ENCODE measurements at regions not wholly inside any gene's neighbourhood (a gene's known extent, or its start where the extent isn't known, plus 50 kb on each side); places are given as distances from the start of the nearest gene placed in this dataset.

- H4K91ac ChIP-seq (ENCODE audit: low read depth, low read length), result no peak overlapping the region
- WGBS (ENCODE audit: extremely low coverage, insufficient coverage, insufficient read length), result no CpG with 5 or more reads among the region's 4 CpGs
- H3K27ac ChIP-seq (ENCODE audit: low read depth, low read length), result no peak overlapping the region
- H2BK120ac ChIP-seq (ENCODE audit: insufficient read depth, low read length, poor library complexity), result no peak overlapping the region
- H3K79me1 ChIP-seq (ENCODE audit: low read length), result no peaks in the 10 kb centered on the region
- no peak overlapping the region for H3K14ac ChIP-seq (ENCODE audit: low read length)
- DNase-seq, result peak in 1 of 2 donors; percentile 61
- H3K4me1 ChIP-seq (ENCODE audit: control insufficient read depth in 1 of 2, insufficient read depth in 2 of 2, low read length in 2 of 2), result no peaks in the 10 kb centered on the region
- H4K8ac ChIP-seq (ENCODE audit: low read depth, low read length), result no peak overlapping the region
- no peaks in the 10 kb centered on the region for H3K36me3 ChIP-seq (ENCODE audit: control insufficient read depth in 1 of 2, insufficient read depth in 2 of 2, low read length in 2 of 2)
- H2AK5ac ChIP-seq (ENCODE audit: low read length), result no peak overlapping the region
- H2AFZ ChIP-seq (ENCODE audit: insufficient read depth, low read length, poor library complexity), result no peak overlapping the region
- H3K18ac ChIP-seq (ENCODE audit: low read length), result no peak overlapping the region
- H3K27me3 ChIP-seq (ENCODE audit: insufficient read depth, low read length), result no peaks in the 10 kb centered on the region
- H3K9me3 ChIP-seq (ENCODE audit: insufficient read depth, low read depth, low read length), result no peaks in the 10 kb centered on the region
- H2BK5ac ChIP-seq (ENCODE audit: low read depth, low read length, poor library complexity), result no peak overlapping the region
- H3K4me2 ChIP-seq (ENCODE audit: low read length), result no peak overlapping the region
- H3K79me2 ChIP-seq (ENCODE audit: control insufficient read depth, insufficient read depth, low read length, poor library complexity), result no peaks in the 10 kb centered on the region
- no peak overlapping the region for H3K9ac ChIP-seq (ENCODE audit: low read length)
- H3K23ac ChIP-seq (ENCODE audit: low read length), result no peak overlapping the region
- H2BK12ac ChIP-seq (ENCODE audit: low read length), result no peak overlapping the region
- no peak overlapping the region for H4K12ac ChIP-seq (ENCODE audit: low read depth, low read length)
- no peak overlapping the region for H3K4me3 ChIP-seq (ENCODE audit: low read depth, low read length)
- no peak overlapping the region for H3K4ac ChIP-seq (ENCODE audit: low read depth, low read length)
Observed at GRCh38 chrX:6313356-6313755, 84.7 kb upstream of the NLGN4X start.

GRCh38 chrX:6311540-6311939 lies 82.9 kb upstream of the NLGN4X start:
- no peaks in the 10 kb centered on the region for H3K79me1 ChIP-seq (ENCODE audit: low read length)
- no peak for DNase-seq
- no peak overlapping the region for H3K23ac ChIP-seq (ENCODE audit: low read length)
- no peak overlapping the region for H2AK5ac ChIP-seq (ENCODE audit: low read length)
- no peak overlapping the region for H4K91ac ChIP-seq (ENCODE audit: low read depth, low read length)
- no CpG with 5 or more reads among the region's 1 CpG for WGBS (ENCODE audit: extremely low coverage, insufficient coverage, insufficient read length)
- no peak overlapping the region for H2BK12ac ChIP-seq (ENCODE audit: low read length)
- no peak overlapping the region for H3K9ac ChIP-seq (ENCODE audit: low read length)
- no peak overlapping the region for H3K4me3 ChIP-seq (ENCODE audit: low read depth, low read length)
- H3K36me3 ChIP-seq (ENCODE audit: control insufficient read depth in 1 of 2, insufficient read depth in 2 of 2, low read length in 2 of 2), result no peaks in the 10 kb centered on the region
- no peaks in the 10 kb centered on the region for H3K9me3 ChIP-seq (ENCODE audit: insufficient read depth, low read depth, low read length)
- H3K4me1 ChIP-seq (ENCODE audit: control insufficient read depth in 1 of 2, insufficient read depth in 2 of 2, low read length in 2 of 2), result no peaks in the 10 kb centered on the region
- no peak overlapping the region for H2AFZ ChIP-seq (ENCODE audit: insufficient read depth, low read length, poor library complexity)
- no peak overlapping the region for H3K14ac ChIP-seq (ENCODE audit: low read length)
- no peak overlapping the region for H3K18ac ChIP-seq (ENCODE audit: low read length)
- H4K12ac ChIP-seq (ENCODE audit: low read depth, low read length), result no peak overlapping the region
- H3K27ac ChIP-seq (ENCODE audit: low read depth, low read length), result no peak overlapping the region
- no peaks in the 10 kb centered on the region for H3K27me3 ChIP-seq (ENCODE audit: insufficient read depth, low read length)
- H4K8ac ChIP-seq (ENCODE audit: low read depth, low read length), result no peak overlapping the region
- H2BK120ac ChIP-seq (ENCODE audit: insufficient read depth, low read length, poor library complexity), result no peak overlapping the region
- no peak overlapping the region for H3K4me2 ChIP-seq (ENCODE audit: low read length)
- no peaks in the 10 kb centered on the region for H3K79me2 ChIP-seq (ENCODE audit: control insufficient read depth, insufficient read depth, low read length, poor library complexity)
- no peak overlapping the region for H3K4ac ChIP-seq (ENCODE audit: low read depth, low read length)
- no peak overlapping the region for H2BK5ac ChIP-seq (ENCODE audit: low read depth, low read length, poor library complexity)

- Histone ChIP-seq H2AFZ (ENCODE audit: insufficient read depth, low read length, poor library complexity) (no peak overlapping the region), H3K4me1 (ENCODE audit: control insufficient read depth in 1 of 2, insufficient read depth in 2 of 2, low read length in 2 of 2) (peaks cover 0 to 2% of the 10 kb centered on the region in 2 experiments), H2AK5ac (ENCODE audit: low read length) (no peak overlapping the region), H4K8ac (ENCODE audit: low read depth, low read length) (no peak overlapping the region), H3K4ac (ENCODE audit: low read depth, low read length) (no peak overlapping the region), H3K4me3 (ENCODE audit: low read depth, low read length) (no peak overlapping the region), H4K12ac (ENCODE audit: low read depth, low read length) (no peak overlapping the region), H3K36me3 (ENCODE audit: control insufficient read depth in 1 of 2, insufficient read depth in 2 of 2, low read length in 2 of 2) (no peaks in the 10 kb centered on the region), H2BK5ac (ENCODE audit: low read depth, low read length, poor library complexity) (no peak overlapping the region), H3K27me3 (ENCODE audit: insufficient read depth, low read length) (no peaks in the 10 kb centered on the region), H3K9ac (ENCODE audit: low read length) (no peak overlapping the region), H3K18ac (ENCODE audit: low read length) (no peak overlapping the region), H4K91ac (ENCODE audit: low read depth, low read length) (no peak overlapping the region), H3K79me1 (ENCODE audit: low read length) (no peaks in the 10 kb centered on the region), H3K4me2 (ENCODE audit: low read length) (no peak overlapping the region), H3K79me2 (ENCODE audit: control insufficient read depth, insufficient read depth, low read length, poor library complexity) (no peaks in the 10 kb centered on the region), H3K14ac (ENCODE audit: low read length) (no peak overlapping the region), H3K23ac (ENCODE audit: low read length) (no peak overlapping the region), H2BK12ac (ENCODE audit: low read length) (no peak overlapping the region), H3K27ac (ENCODE audit: low read depth, low read length) (no peak overlapping the region), H2BK120ac (ENCODE audit: insufficient read depth, low read length, poor library complexity) (no peak overlapping the region), H3K9me3 (ENCODE audit: insufficient read depth, low read depth, low read length) (no peaks in the 10 kb centered on the region)
- no CpG with 5 or more reads among the region's 5 CpGs for WGBS (ENCODE audit: extremely low coverage, insufficient coverage, insufficient read length)
- no peak for DNase-seq
Observed at GRCh38 chrX:6307156-6307555, 78.5 kb upstream of the NLGN4X start.

GRCh38 chrX:6299724-6300123 lies 71.1 kb upstream of the NLGN4X start:
- DNase-seq, result no peak

More at GRCh38 chrX:6299724-6300123, 71.1 kb upstream of the NLGN4X start:
- Histone ChIP-seq H3K9me3 (ENCODE audit: insufficient read depth, low read depth, low read length) (no peaks in the 10 kb centered on the region), H3K79me1 (ENCODE audit: low read length) (peaks cover 2% of the 10 kb centered on the region), H3K4ac (ENCODE audit: low read depth, low read length) (no peak overlapping the region), H3K36me3 (ENCODE audit: control insufficient read depth in 1 of 2, insufficient read depth in 2 of 2, low read length in 2 of 2) (no peaks in the 10 kb centered on the region), H3K18ac (ENCODE audit: low read length) (no peak overlapping the region), H3K27ac (ENCODE audit: low read depth, low read length) (no peak overlapping the region), H3K79me2 (ENCODE audit: control insufficient read depth, insufficient read depth, low read length, poor library complexity) (no peaks in the 10 kb centered on the region), H3K27me3 (ENCODE audit: insufficient read depth, low read length) (no peaks in the 10 kb centered on the region), H2AFZ (ENCODE audit: insufficient read depth, low read length, poor library complexity) (no peak overlapping the region), H3K23ac (ENCODE audit: low read length) (no peak overlapping the region), H4K8ac (ENCODE audit: low read depth, low read length) (no peak overlapping the region), H2BK120ac (ENCODE audit: insufficient read depth, low read length, poor library complexity) (no peak overlapping the region), H2AK5ac (ENCODE audit: low read length) (no peak overlapping the region), H4K12ac (ENCODE audit: low read depth, low read length) (no peak overlapping the region), H3K4me1 (ENCODE audit: control insufficient read depth in 1 of 2, insufficient read depth in 2 of 2, low read length in 2 of 2) (peaks cover 0 to 2% of the 10 kb centered on the region in 2 experiments), H3K4me2 (ENCODE audit: low read length) (no peak overlapping the region), H2BK12ac (ENCODE audit: low read length) (no peak overlapping the region), H4K91ac (ENCODE audit: low read depth, low read length) (no peak overlapping the region), H3K14ac (ENCODE audit: low read length) (no peak overlapping the region), H3K4me3 (ENCODE audit: low read depth, low read length) (no peak overlapping the region), H2BK5ac (ENCODE audit: low read depth, low read length, poor library complexity) (no peak overlapping the region), H3K9ac (ENCODE audit: low read length) (no peak overlapping the region)
- no CpG with 5 or more reads among the region's 6 CpGs for WGBS (ENCODE audit: extremely low coverage, insufficient coverage, insufficient read length)

Measured in trophoblast cell (in vitro differentiated cells and primary cell).